ENCODE measurements at regions not wholly inside any gene's neighbourhood (a gene's known extent, or its start where the extent isn't known, plus 50 kb on each side); places are given as distances from the start of the nearest gene placed in this dataset.

- no peak for TF ChIP-seq CTCF (IDR thresholded peaks at IDR 0.05)
- Histone ChIP-seq H3K4me2 (ENCODE audit: low read length) (no peak overlapping the region), H3K27me3 (ENCODE audit: control insufficient read depth, insufficient read depth, low read length) (no peaks in the 10 kb centered on the region), H3K27ac (peak overlapping the region; percentile 24), H3K36me3 (ENCODE audit: control insufficient read depth, insufficient read depth, low read length) (no peaks in the 10 kb centered on the region), H3K4me1 (peaks cover 6% of the 10 kb centered on the region), H3K79me2 (no peaks in the 10 kb centered on the region), H3K9ac (no peak overlapping the region), H3K4me3 (ENCODE audit: low read depth, low read length) (no peak overlapping the region), H3K9me3 (ENCODE audit: control insufficient read depth, low read length) (no peaks in the 10 kb centered on the region), H2AFZ (no peak overlapping the region)
These were observed 93.8 kb upstream of the SMNDC1 start for GRCh38 chr10:110398419-110399105.

GRCh38 chr10:110399106-110399964 lies 94.6 kb upstream of the SMNDC1 start:
- Histone ChIP-seq H3K27me3 (ENCODE audit: control insufficient read depth, insufficient read depth, low read length) (no peaks in the 10 kb centered on the region), H2AFZ (no peak overlapping the region), H3K4me2 (ENCODE audit: low read length) (no peak overlapping the region), H3K36me3 (ENCODE audit: control insufficient read depth, insufficient read depth, low read length) (no peaks in the 10 kb centered on the region), H3K9me3 (ENCODE audit: control insufficient read depth, low read length) (no peaks in the 10 kb centered on the region), H3K79me2 (no peaks in the 10 kb centered on the region), H3K9ac (no peak overlapping the region), H3K27ac (peak overlapping the region; percentile 24), H3K4me3 (ENCODE audit: low read depth, low read length) (no peak overlapping the region), H3K4me1 (peaks cover 6% of the 10 kb centered on the region)
- TF ChIP-seq CTCF (IDR thresholded peaks at IDR 0.05): no peak

DNA sequence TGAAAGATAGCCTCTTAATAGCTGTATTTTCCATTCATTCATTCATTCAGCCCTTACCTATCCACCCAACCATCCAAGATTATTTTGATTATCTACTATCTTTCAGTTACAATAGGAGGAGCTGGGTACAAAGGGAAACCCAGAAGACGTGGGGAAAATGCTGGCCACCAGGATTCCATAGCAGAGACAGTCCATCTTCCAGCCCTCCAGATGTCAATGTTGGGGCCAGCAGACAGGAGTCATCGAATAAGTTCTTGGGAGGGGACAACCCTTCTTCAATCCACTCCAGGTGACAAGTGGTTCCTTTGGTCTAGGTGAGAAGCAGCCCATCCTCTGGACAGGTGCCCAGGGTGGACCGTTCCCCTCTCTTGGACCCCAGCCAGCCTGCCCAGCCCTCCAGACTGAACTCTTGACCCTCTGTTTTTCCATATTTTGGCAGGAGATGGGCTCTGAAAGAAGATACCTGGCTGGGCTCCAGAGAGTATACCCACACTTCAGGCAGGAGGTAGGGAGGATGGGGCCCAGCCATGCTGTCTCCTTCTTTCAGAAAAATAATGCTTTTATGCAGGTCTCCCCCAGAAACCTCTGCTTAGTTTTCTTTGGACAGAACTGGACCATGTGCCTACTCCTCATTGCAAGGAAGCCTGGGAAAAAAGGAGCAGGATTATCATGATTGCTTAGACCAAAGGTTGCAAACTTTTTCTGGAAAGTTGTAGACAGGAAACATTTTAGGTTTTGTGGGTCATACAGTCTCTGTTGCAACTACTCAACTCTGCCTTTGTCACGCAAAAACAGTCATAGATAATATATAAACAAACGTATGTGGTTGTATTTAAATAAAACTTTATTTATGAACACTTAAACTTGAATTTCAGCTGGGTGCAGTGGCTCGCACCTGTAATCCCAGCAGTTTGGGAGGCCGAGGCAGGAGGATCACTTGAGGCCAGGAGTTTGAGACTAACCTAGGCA lies 95.5 kb upstream of the SMNDC1 start:
- no peaks in the 10 kb centered on the region for H3K27me3 ChIP-seq (ENCODE audit: control insufficient read depth, insufficient read depth, low read length)
- H3K27ac ChIP-seq: no peak overlapping the region
- no peak overlapping the region for H3K4me2 ChIP-seq (ENCODE audit: low read length)
- H3K9me3 ChIP-seq (ENCODE audit: control insufficient read depth, low read length): no peaks in the 10 kb centered on the region
- no peaks in the 10 kb centered on the region for H3K36me3 ChIP-seq (ENCODE audit: control insufficient read depth, insufficient read depth, low read length)
- no peak for TF ChIP-seq CTCF (IDR thresholded peaks at IDR 0.05)
- H3K9ac ChIP-seq: no peak overlapping the region
- H3K4me1 ChIP-seq: peaks cover 6% of the 10 kb centered on the region
- H3K4me3 ChIP-seq (ENCODE audit: low read depth, low read length): no peak overlapping the region
- no peaks in the 10 kb centered on the region for H3K79me2 ChIP-seq
- H2AFZ ChIP-seq: no peak overlapping the region

GRCh38 chr10:110401401-110402076 lies 96.2 kb upstream of the DUSP5 start:
- Histone ChIP-seq H3K9me3 (ENCODE audit: control insufficient read depth, low read length) (no peaks in the 10 kb centered on the region), H3K27ac (no peak overlapping the region), H2AFZ (no peak overlapping the region), H3K4me2 (ENCODE audit: low read length) (no peak overlapping the region), H3K79me2 (no peaks in the 10 kb centered on the region), H3K4me3 (ENCODE audit: low read depth, low read length) (no peak overlapping the region), H3K36me3 (ENCODE audit: control insufficient read depth, insufficient read depth, low read length) (no peaks in the 10 kb centered on the region), H3K9ac (no peak overlapping the region), H3K4me1 (peaks cover 4% of the 10 kb centered on the region), H3K27me3 (ENCODE audit: control insufficient read depth, insufficient read depth, low read length) (no peaks in the 10 kb centered on the region)
- TF ChIP-seq CTCF (IDR thresholded peaks at IDR 0.05): no peak

Data from parathyroid adenoma (tissue), 2 donors.